Endometrium (tissue), 2 donors: ENCODE measurements at regions not wholly inside any gene's neighbourhood (a gene's known extent, or its start where the extent isn't known, plus 50 kb on each side); places are given as distances from the start of the nearest gene placed in this dataset.

Experiments used
- FAIRE-seq: peaks from 2 replicates; lab custom pipeline; 2012; peaks lifted over from hg19 to GRCh38; lab: Jason Lieb, UNC
- donor health status: control.
- donor health status: control.

GRCh38 chr14:42370056-42370455 lies 763.4 kb downstream of the LRFN5 start:
- no peak for FAIRE-seq

- no peak for FAIRE-seq
These were observed 761.6 kb downstream of the LRFN5 start for GRCh38 chr14:42368234-42368633.

- no peak for FAIRE-seq
These were observed 746.6 kb downstream of the LRFN5 start for GRCh38 chr14:42353315-42353714.

GRCh38 chr14:42335918-42336317 lies 729.2 kb downstream of the LRFN5 start:
- FAIRE-seq: no peak

- FAIRE-seq: no peak
These were observed 728.3 kb downstream of the LRFN5 start for GRCh38 chr14:42334931-42335330.

- no peak for FAIRE-seq
These were observed 716.8 kb downstream of the LRFN5 start for GRCh38 chr14:42323426-42323825.

GRCh38 chr14:42322531-42323284 lies 716.0 kb downstream of the LRFN5 start:
- no peak for FAIRE-seq

- no peak for FAIRE-seq
These were observed 713.3 kb downstream of the LRFN5 start for GRCh38 chr14:42319996-42320395.

- FAIRE-seq: no peak
These were observed 710.0 kb downstream of the LRFN5 start for GRCh38 chr14:42316693-42317092.

GRCh38 chr14:42311876-42312275 lies 705.2 kb downstream of the LRFN5 start:
- no peak for FAIRE-seq

- no peak for FAIRE-seq
These were observed 700.7 kb downstream of the LRFN5 start for GRCh38 chr14:42307239-42307825.

- no peak for FAIRE-seq
These were observed 693.0 kb downstream of the LRFN5 start for GRCh38 chr14:42299692-42300091.

- no peak for FAIRE-seq
These were observed 686.5 kb downstream of the LRFN5 start for GRCh38 chr14:42293180-42293579.

GRCh38 chr14:42277840-42278239 lies 671.2 kb downstream of the LRFN5 start:
- no peak for FAIRE-seq

GRCh38 chr14:42269234-42269633 lies 662.6 kb downstream of the LRFN5 start:
- FAIRE-seq: peak; percentile 21

GRCh38 chr14:42248131-42248530 lies 641.5 kb downstream of the LRFN5 start:
- no peak for FAIRE-seq

- no peak for FAIRE-seq
These were observed 634.4 kb downstream of the LRFN5 start for GRCh38 chr14:42241101-42241500.

- FAIRE-seq: no peak
These were observed 623.3 kb downstream of the LRFN5 start for GRCh38 chr14:42229976-42230375.

GRCh38 chr14:42229294-42229693 lies 622.6 kb downstream of the LRFN5 start:
- no peak for FAIRE-seq

GRCh38 chr14:42228611-42229010 lies 621.9 kb downstream of the LRFN5 start:
- FAIRE-seq: no peak

- FAIRE-seq: peak; percentile 82
These were observed 617.6 kb downstream of the LRFN5 start for GRCh38 chr14:42224053-42224888.

GRCh38 chr14:42222924-42223471 lies 616.3 kb downstream of the LRFN5 start:
- FAIRE-seq: no peak

- no peak for FAIRE-seq
These were observed 608.4 kb downstream of the LRFN5 start for GRCh38 chr14:42214981-42215491.
